SK-N-SH treated with all-trans-retinoic acid at 6 μM for 48 hours (cell line): ENCODE measurements at regions not wholly inside any gene's neighbourhood (a gene's known extent, or its start where the extent isn't known, plus 50 kb on each side); places are given as distances from the start of the nearest gene placed in this dataset.

ENCODE experiments used
- ATAC-seq: fragments of 200-7000 bp; cut with Tn5 transposase; 3 replicates; pipeline ENCODE4 v1.9.1; 2020; ENCODE audit warnings: mild to moderate bottlenecking, moderate library complexity
- ARNTL ChIP-seq: fragments of 450-650 bp; formaldehyde crosslinking; IDR thresholded peaks from 2 replicates; pipeline ENCODE4 v1.5.0; 2020; ENCODE audit warnings: low read depth, mild to moderate bottlenecking, moderate library complexity, borderline replicate concordance
- BACH2 ChIP-seq: fragments of 250-450 bp; sonication (Bioruptor Pico); IDR thresholded peaks from 2 replicates; pipeline ENCODE4 v1.9.0; 2021; ENCODE audit warnings: mild to moderate bottlenecking, borderline replicate concordance
- CREB5 ChIP-seq: fragments of 250-450 bp; sonication (Bioruptor Pico); IDR thresholded peaks from 2 replicates; pipeline ENCODE4 v1.5.1; 2020; ENCODE audit warnings: low read depth, mild to moderate bottlenecking, moderate library complexity
- CSDC2 ChIP-seq: fragments of 250-450 bp; sonication (Bioruptor Pico); IDR thresholded peaks from 2 replicates; pipeline ENCODE4 v1.5.0; 2020; ENCODE audit warnings: mild to moderate bottlenecking, moderate library complexity
- CSRNP3 ChIP-seq: fragments of 250-450 bp; sonication (Bioruptor Pico); IDR thresholded peaks from 2 replicates; pipeline ENCODE4 v1.5.1; 2021; ENCODE audit warnings: mild to moderate bottlenecking, moderate library complexity
- ESRRG ChIP-seq: fragments of 250-450 bp; sonication (Bioruptor Pico); IDR thresholded peaks from 2 replicates; pipeline ENCODE4 v1.6.1; 2021; ENCODE audit warnings: mild to moderate bottlenecking
- GLIS3 ChIP-seq: fragments of 250-450 bp; sonication (Bioruptor Pico); IDR thresholded peaks from 2 replicates; pipeline ENCODE4 v1.5.0; 2020; ENCODE audit warnings: mild to moderate bottlenecking, moderate library complexity
- ISL1 ChIP-seq: fragments of 250-450 bp; sonication (Bioruptor Pico); IDR thresholded peaks from 2 replicates; pipeline ENCODE4 v2.1.2; 2022; ENCODE audit warnings: mild to moderate bottlenecking, moderate library complexity
- OSR1 ChIP-seq: fragments of 250-450 bp; sonication (Bioruptor Pico); IDR thresholded peaks from 2 replicates; pipeline ENCODE4 v1.8.0; 2022; ENCODE audit warnings: moderate library complexity, mild to moderate bottlenecking, inconsistent platforms
- PATZ1 ChIP-seq: fragments of 250-450 bp; sonication (Bioruptor Pico); IDR thresholded peaks from 2 replicates; pipeline ENCODE4 v1.8.0; 2020; ENCODE audit warnings: mild to moderate bottlenecking, moderate library complexity, borderline replicate concordance
- POU6F1 ChIP-seq: fragments of 250-450 bp; sonication (Bioruptor Pico); IDR thresholded peaks from 2 replicates; pipeline ENCODE4 v1.8.0; 2021; ENCODE audit warnings: low read depth, mild to moderate bottlenecking, moderate library complexity, borderline replicate concordance
- PPARA ChIP-seq: fragments of 250-450 bp; sonication (Bioruptor Pico); IDR thresholded peaks from 2 replicates; pipeline ENCODE4 v1.5.0; 2020; ENCODE audit warnings: mild to moderate bottlenecking, borderline replicate concordance
- RARB ChIP-seq: fragments of 250-450 bp; sonication (Bioruptor Pico); IDR thresholded peaks from 2 replicates; pipeline ENCODE4 v1.8.0; 2021; ENCODE audit warnings: mild to moderate bottlenecking, moderate library complexity
- SNAI2 ChIP-seq: fragments of 250-450 bp; sonication (Bioruptor Pico); IDR thresholded peaks from 2 replicates; pipeline ENCODE4 v1.5.0; 2020; ENCODE audit warnings: mild to moderate bottlenecking, moderate library complexity
- TCF4 ChIP-seq: fragments of 250-450 bp; sonication (Bioruptor Pico); IDR thresholded peaks from 2 replicates; pipeline ENCODE4 v1.8.0; 2021; ENCODE audit warnings: mild to moderate bottlenecking, moderate library complexity, borderline replicate concordance
- TOX ChIP-seq: fragments of 250-450 bp; sonication (Bioruptor Pico); IDR thresholded peaks from 2 replicates; pipeline ENCODE4 v1.8.0; 2021; ENCODE audit warnings: mild to moderate bottlenecking, moderate library complexity, borderline replicate concordance
- TSHZ2 ChIP-seq: fragments of 250-450 bp; sonication (Bioruptor Pico); IDR thresholded peaks from 2 replicates; pipeline ENCODE4 v1.5.0; 2020; ENCODE audit warnings: mild to moderate bottlenecking, moderate library complexity
- ZC3H10 ChIP-seq: fragments of 250-450 bp; sonication (Bioruptor Pico); IDR thresholded peaks from 2 replicates; pipeline ENCODE4 v1.5.1; 2021; ENCODE audit warnings: mild to moderate bottlenecking, moderate library complexity
- ZFP3 ChIP-seq: fragments of 250-450 bp; sonication (Bioruptor Pico); IDR thresholded peaks from 2 replicates; pipeline ENCODE4 v1.5.0; 2020; ENCODE audit warnings: mild to moderate bottlenecking, moderate library complexity
- ZFP30 ChIP-seq: fragments of 450-650 bp; formaldehyde crosslinking; IDR thresholded peaks from 2 replicates; pipeline ENCODE4 v1.5.0; 2022; ENCODE audit warnings: mild to moderate bottlenecking, moderate library complexity
- ZNF565 ChIP-seq: fragments of 450-650 bp; formaldehyde crosslinking; conservative IDR thresholded peaks from 2 replicates; pipeline ENCODE4 v1.5.0; 2020; ENCODE audit warnings: low read depth, mild to moderate bottlenecking, moderate library complexity
- ZNF70 ChIP-seq: fragments of 450-650 bp; formaldehyde crosslinking; IDR thresholded peaks from 2 replicates; pipeline ENCODE4 v1.5.0; 2020; ENCODE audit warnings: mild to moderate bottlenecking, moderate library complexity
- ZNF8 ChIP-seq: fragments of 450-650 bp; formaldehyde crosslinking; IDR thresholded peaks from 2 replicates; pipeline ENCODE4 v1.5.0; 2020; ENCODE audit warnings: mild to moderate bottlenecking, moderate library complexity

GRCh38 chr12:59093073-59093772 is 172.9 kb upstream of the LRIG3 start:
- no peak for ATAC-seq
- TF ChIP-seq GLIS3 (CRISPR knock-in tag) (no peak), ZFP3 (no peak)

- no peak for TF ChIP-seq TCF4
- no peak for ATAC-seq
Measured at GRCh38 chr12:59088673-59089072, 168.4 kb upstream of the LRIG3 start.

- TF ChIP-seq TCF4 = no peak
- no peak for TF ChIP-seq CREB5 (CRISPR knock-in tag)
- no peak for TF ChIP-seq CSRNP3 (CRISPR knock-in tag)
- TF ChIP-seq PATZ1 = no peak
- no peak for TF ChIP-seq TOX (CRISPR knock-in tag)
- no peak for TF ChIP-seq ZFP30 (CRISPR knock-in tag)
- no peak for TF ChIP-seq ZNF565 (CRISPR knock-in tag)
- no peak for TF ChIP-seq CSDC2
- no peak for TF ChIP-seq ZC3H10 (CRISPR knock-in tag)
- TF ChIP-seq ZNF70 (CRISPR knock-in tag) = no peak
- TF ChIP-seq ARNTL (CRISPR knock-in tag) = no peak
- TF ChIP-seq OSR1 (CRISPR knock-in tag) = no peak
- no peak for TF ChIP-seq SNAI2
- no peak for TF ChIP-seq PPARA (CRISPR knock-in tag)
- no peak for TF ChIP-seq GLIS3 (CRISPR knock-in tag)
- TF ChIP-seq ESRRG (CRISPR knock-in tag) = no peak
- TF ChIP-seq RARB = no peak
- no peak for TF ChIP-seq ZFP3
- TF ChIP-seq ISL1 = no peak
- TF ChIP-seq POU6F1 (CRISPR knock-in tag) = no peak
- ATAC-seq = no peak
Measured at GRCh38 chr12:59087691-59088090, 167.4 kb upstream of the LRIG3 start.

- ATAC-seq = peak; percentile 35; the same call in 1 of the 3 replicates
- TF ChIP-seq TSHZ2 (CRISPR knock-in tag) (no peak), RARB (no peak), ZNF565 (CRISPR knock-in tag) (no peak), CSRNP3 (CRISPR knock-in tag) (no peak), BACH2 (CRISPR knock-in tag) (no peak), POU6F1 (CRISPR knock-in tag) (no peak), CREB5 (CRISPR knock-in tag) (no peak), GLIS3 (CRISPR knock-in tag) (no peak), CSDC2 (no peak), ZNF8 (CRISPR knock-in tag) (no peak)
Measured at GRCh38 chr12:59087077-59087673, 166.9 kb upstream of the LRIG3 start.
